Smooth muscle cell (in vitro differentiated cells): ENCODE measurements at regions not wholly inside any gene's neighbourhood (a gene's known extent, or its start where the extent isn't known, plus 50 kb on each side); places are given as distances from the start of the nearest gene placed in this dataset.

Source experiments
- DNase-seq: peaks from one replicate; lab custom pipeline; 2025; ENCODE audit not compliant: unreplicated experiment; lab: John Stamatoyannopoulos, UW
- H2AFZ ChIP-seq: fragments of 200-600 bp; sonication (generic); 2 replicates; pipeline ENCODE4 v1.6.0; 2016; ENCODE audit warnings: antibody characterized with exemption, low read depth, mild to moderate bottlenecking
- H3F3A ChIP-seq: fragments of 200-600 bp; sonication (generic); 2 replicates; pipeline ENCODE4 v1.6.0; 2017; ENCODE audit warnings: antibody characterized with exemption, low read depth
- H3K27ac ChIP-seq: fragments of 200-600 bp; sonication (generic); 2 replicates; pipeline ENCODE4 v1.5.1; 2016; ENCODE audit warnings: low read depth, mild to moderate bottlenecking
- H3K27me3 ChIP-seq: fragments of 200-600 bp; sonication (generic); 2 replicates; pipeline ENCODE4 v1.6.1; 2016; ENCODE audit warnings: low read depth, mild to moderate bottlenecking
- H3K36me3 ChIP-seq: fragments of 200-600 bp; sonication (generic); 2 replicates; pipeline ENCODE4 v1.5.1; 2016; ENCODE audit warnings: low read depth
- H3K4me1 ChIP-seq: fragments of 200-600 bp; sonication (generic); 2 replicates; pipeline ENCODE4 v1.5.1; 2016; ENCODE audit warnings: low read depth
- H3K4me2 ChIP-seq: fragments of 200-600 bp; sonication (generic); 2 replicates; pipeline ENCODE4 v1.6.0; 2016; ENCODE audit warnings: mild to moderate bottlenecking
- H3K4me3 ChIP-seq: fragments of 200-600 bp; sonication (generic); 2 replicates; pipeline ENCODE4 v1.5.1; 2016; ENCODE audit warnings: mild to moderate bottlenecking
- H3K79me2 ChIP-seq: fragments of 200-600 bp; sonication (generic); 2 replicates; pipeline ENCODE4 v1.6.0; 2016; ENCODE audit warnings: low read depth, mild to moderate bottlenecking
- H3K9ac ChIP-seq: fragments of 200-600 bp; sonication (generic); 2 replicates; pipeline ENCODE4 v1.6.0; 2016; ENCODE audit warnings: low read depth
- H3K9me3 ChIP-seq: fragments of 200-600 bp; sonication (generic); replicated peaks from 2 replicates; pipeline ENCODE4 v1.5.1; 2016; ENCODE audit warnings: low read depth
- H4K20me1 ChIP-seq: fragments of 200-600 bp; sonication (generic); 2 replicates; pipeline ENCODE4 v1.6.0; 2016; ENCODE audit warnings: low read depth
- WGBS: methylation state at CpG from one replicate; pipeline ENCODE4 v1.1.7; 2016; ENCODE audit warnings: low lambda C conversion rate; 5-methylcytosine and 5-hydroxymethylcytosine counted together
- TF ChIP-seq, protein P1 (sequence below): fragments of 200-600 bp; sonication (generic); IDR thresholded peaks from 2 replicates; pipeline ENCODE4 v1.5.1; 2017; ENCODE audit warnings: borderline replicate concordance, mild to moderate bottlenecking, antibody characterized with exemption; ENCODE audit not compliant: insufficient read depth, poor library complexity, severe bottlenecking

DNA sequence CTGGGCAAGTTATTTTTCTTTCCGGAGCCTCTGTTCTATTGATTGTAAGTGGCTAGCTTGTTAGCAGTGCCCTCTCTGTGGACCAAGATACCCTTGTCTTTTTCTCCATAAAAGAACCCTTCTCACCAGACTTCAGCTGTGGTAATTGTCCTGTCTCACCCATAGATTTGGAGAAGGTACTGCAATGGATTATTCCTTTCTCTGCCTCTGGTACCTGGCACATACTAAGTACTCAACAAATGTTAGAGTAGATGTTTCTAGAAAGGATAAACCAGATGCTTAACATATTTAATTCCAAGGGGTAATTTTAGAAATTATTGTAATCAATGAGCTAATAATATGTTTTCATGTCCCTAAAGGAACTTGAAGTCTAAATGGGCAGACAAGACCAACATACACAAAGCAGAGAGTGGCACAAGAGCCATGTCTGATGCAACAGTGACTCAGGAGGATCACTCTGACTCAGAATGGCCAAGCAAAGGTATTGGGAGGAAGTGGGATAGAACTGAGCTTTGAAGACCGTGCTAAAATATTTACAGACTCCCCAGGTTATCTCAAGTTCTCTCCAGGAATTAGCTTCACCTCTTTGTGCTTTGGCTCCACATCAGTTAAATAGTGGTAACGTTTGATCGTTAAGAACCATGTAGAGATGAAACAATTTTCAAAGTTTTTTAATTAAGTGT, 129.7 kb upstream of the OSR1 start:
- TF ChIP-seq, protein P1, sequence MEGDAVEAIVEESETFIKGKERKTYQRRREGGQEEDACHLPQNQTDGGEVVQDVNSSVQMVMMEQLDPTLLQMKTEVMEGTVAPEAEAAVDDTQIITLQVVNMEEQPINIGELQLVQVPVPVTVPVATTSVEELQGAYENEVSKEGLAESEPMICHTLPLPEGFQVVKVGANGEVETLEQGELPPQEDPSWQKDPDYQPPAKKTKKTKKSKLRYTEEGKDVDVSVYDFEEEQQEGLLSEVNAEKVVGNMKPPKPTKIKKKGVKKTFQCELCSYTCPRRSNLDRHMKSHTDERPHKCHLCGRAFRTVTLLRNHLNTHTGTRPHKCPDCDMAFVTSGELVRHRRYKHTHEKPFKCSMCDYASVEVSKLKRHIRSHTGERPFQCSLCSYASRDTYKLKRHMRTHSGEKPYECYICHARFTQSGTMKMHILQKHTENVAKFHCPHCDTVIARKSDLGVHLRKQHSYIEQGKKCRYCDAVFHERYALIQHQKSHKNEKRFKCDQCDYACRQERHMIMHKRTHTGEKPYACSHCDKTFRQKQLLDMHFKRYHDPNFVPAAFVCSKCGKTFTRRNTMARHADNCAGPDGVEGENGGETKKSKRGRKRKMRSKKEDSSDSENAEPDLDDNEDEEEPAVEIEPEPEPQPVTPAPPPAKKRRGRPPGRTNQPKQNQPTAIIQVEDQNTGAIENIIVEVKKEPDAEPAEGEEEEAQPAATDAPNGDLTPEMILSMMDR = no peak
- no peaks in the 10 kb centered on the region for H4K20me1 ChIP-seq
- no peaks in the 10 kb centered on the region for H3K36me3 ChIP-seq
- no peaks in the 10 kb centered on the region for H3F3A ChIP-seq
- no peak for DNase-seq
- H3K79me2 ChIP-seq = no peaks in the 10 kb centered on the region
- no peaks in the 10 kb centered on the region for H3K27me3 ChIP-seq
- H3K4me1 ChIP-seq = no peaks in the 10 kb centered on the region
- peak overlapping the region; percentile 8 for H3K4me2 ChIP-seq
- H3K4me3 ChIP-seq = no peak overlapping the region
- H3K9ac ChIP-seq = no peak overlapping the region
- 69% methylated on average over 4 of the region's 4 CpGs for WGBS
- H3K27ac ChIP-seq = no peak overlapping the region
- H2AFZ ChIP-seq = no peak overlapping the region
- no peaks in the 10 kb centered on the region for H3K9me3 ChIP-seq

DNA sequence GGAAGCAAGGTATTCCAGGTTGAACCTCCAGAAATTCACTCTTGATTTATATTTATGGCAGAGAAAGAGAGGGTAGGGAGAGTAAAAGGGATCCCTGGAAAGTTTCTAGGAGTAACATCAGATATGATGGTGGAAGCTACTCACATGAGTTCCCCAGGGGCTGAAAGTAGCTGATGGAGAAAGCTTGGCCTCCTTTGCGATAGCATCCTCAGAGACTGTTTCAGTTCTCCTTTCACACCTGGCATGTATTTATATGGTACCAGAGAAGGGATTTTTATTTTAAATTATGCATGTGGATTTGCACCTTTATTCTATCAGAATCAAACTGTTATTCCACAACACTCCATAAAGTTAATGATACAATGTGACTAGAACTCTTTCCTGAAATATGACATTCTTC, 126.3 kb upstream of the OSR1 start:
- H2AFZ ChIP-seq = no peak overlapping the region
- no peaks in the 10 kb centered on the region for H3K27me3 ChIP-seq
- TF ChIP-seq, protein P1 = no peak
- H3K27ac ChIP-seq = no peak overlapping the region
- no peak for DNase-seq
- H3K79me2 ChIP-seq = no peaks in the 10 kb centered on the region
- H4K20me1 ChIP-seq = no peaks in the 10 kb centered on the region
- no peaks in the 10 kb centered on the region for H3K36me3 ChIP-seq
- H3K9ac ChIP-seq = no peak overlapping the region
- no peaks in the 10 kb centered on the region for H3K4me1 ChIP-seq
- no peak overlapping the region for H3K4me3 ChIP-seq
- no peaks in the 10 kb centered on the region for H3F3A ChIP-seq
- 100% methylated on average over 1 of the region's 1 CpG for WGBS
- no peak overlapping the region for H3K4me2 ChIP-seq
- no peaks in the 10 kb centered on the region for H3K9me3 ChIP-seq

DNA sequence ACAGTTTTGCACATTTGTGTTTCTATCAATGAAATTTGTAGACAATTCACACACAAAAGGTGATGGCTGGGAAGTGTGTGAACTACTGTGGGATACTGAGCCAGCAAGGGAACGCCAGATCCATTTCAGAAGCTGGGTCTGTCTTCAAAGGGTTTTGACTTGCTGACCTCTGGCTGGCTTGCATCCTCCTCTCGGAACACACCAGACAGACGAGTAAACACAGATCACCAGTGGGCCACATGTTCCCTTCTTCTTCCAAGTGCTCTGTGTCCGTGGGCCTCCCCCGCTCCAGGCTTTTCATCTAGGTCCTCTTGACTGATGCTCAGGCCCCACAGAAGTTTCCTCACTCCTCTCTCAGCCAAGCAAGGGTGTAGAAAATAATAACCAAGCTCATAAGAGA, 122.2 kb upstream of the OSR1 start:
- H3K27me3 ChIP-seq = no peaks in the 10 kb centered on the region
- no peak overlapping the region for H3K9ac ChIP-seq
- no peak overlapping the region for H3K27ac ChIP-seq
- H3K36me3 ChIP-seq = no peaks in the 10 kb centered on the region
- no peaks in the 10 kb centered on the region for H3K9me3 ChIP-seq
- H3K4me2 ChIP-seq = no peak overlapping the region
- no peak overlapping the region for H2AFZ ChIP-seq
- DNase-seq = no peak
- no peaks in the 10 kb centered on the region for H4K20me1 ChIP-seq
- no peaks in the 10 kb centered on the region for H3K79me2 ChIP-seq
- no peaks in the 10 kb centered on the region for H3K4me1 ChIP-seq
- TF ChIP-seq, protein P1 = no peak
- H3F3A ChIP-seq = no peaks in the 10 kb centered on the region
- 73% methylated on average over 5 of the region's 5 CpGs for WGBS
- H3K4me3 ChIP-seq = no peak overlapping the region

DNA sequence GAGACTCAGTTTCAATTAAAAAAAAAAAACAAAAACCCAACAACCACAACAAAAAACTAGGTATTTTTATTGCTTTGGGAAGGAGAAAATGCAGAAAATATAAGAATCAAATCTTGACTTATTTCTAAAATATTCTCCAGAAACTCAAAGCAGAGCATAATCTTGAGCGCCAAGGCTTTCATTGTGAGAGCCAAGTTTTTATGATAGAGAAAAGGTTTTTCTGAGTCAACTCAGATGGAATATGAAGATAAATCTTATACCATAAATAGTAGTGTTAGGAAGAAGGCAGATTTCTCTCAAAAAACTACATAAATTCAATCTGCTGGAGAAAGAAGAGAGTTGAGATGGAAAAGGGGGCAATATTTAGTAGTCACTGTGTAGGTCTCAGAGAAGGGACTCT, 121.2 kb upstream of the OSR1 start:
- H3K36me3 ChIP-seq = no peaks in the 10 kb centered on the region
- no peak for DNase-seq
- H3K4me1 ChIP-seq = no peaks in the 10 kb centered on the region
- H3K4me2 ChIP-seq = no peak overlapping the region
- H3K9me3 ChIP-seq = no peaks in the 10 kb centered on the region
- no peak overlapping the region for H2AFZ ChIP-seq
- TF ChIP-seq, protein P1 = no peak
- no peak overlapping the region for H3K4me3 ChIP-seq
- no peaks in the 10 kb centered on the region for H3K79me2 ChIP-seq
- no peak overlapping the region for H3K27ac ChIP-seq
- H3K27me3 ChIP-seq = no peaks in the 10 kb centered on the region
- H3K9ac ChIP-seq = no peak overlapping the region
- 100% methylated on average over 1 of the region's 1 CpG for WGBS
- H3F3A ChIP-seq = no peaks in the 10 kb centered on the region
- H4K20me1 ChIP-seq = no peaks in the 10 kb centered on the region
